ENCODE measurements at regions not wholly inside any gene's neighbourhood (a gene's known extent, or its start where the extent isn't known, plus 50 kb on each side); places are given as distances from the start of the nearest gene placed in this dataset.

- ChIA-PET CTCF (interaction anchor here (1.3 kb wide), 1 partner anchor 71 kb away, joined by 4 read pairs; no protein-coding TSS in a partner anchor), POLR2A (interaction anchor here (0.6 kb wide), 1 partner anchor 52 kb away, joined by 3 read pairs; no protein-coding TSS in a partner anchor)
- DNase-seq (ENCODE audit: extremely low spot score) = no peak
- no peak for TF ChIP-seq CTCF (IDR thresholded peaks at IDR 0.05; ENCODE audit: control extremely low read depth, extremely low read depth, low read depth, missing control alignments)
Observed at GRCh38 chr6:87779542-87779941, 77.5 kb upstream of the AKIRIN2 start.

- no peak for DNase-seq (ENCODE audit: extremely low spot score)
- CTCF ChIA-PET = interaction anchor here (0.7 to 2.8 kb wide), 8 partner anchors 10 to 827 kb away, joined by 3 to 18 read pairs (median 3); no protein-coding TSS in a partner anchor
- POLR2A ChIA-PET = no interaction called here
- TF ChIP-seq CTCF (IDR thresholded peaks at IDR 0.05; ENCODE audit: control extremely low read depth, extremely low read depth, low read depth, missing control alignments) = no peak
Observed at GRCh38 chr6:87772597-87773530, 70.8 kb upstream of the AKIRIN2 start.

- no peak for TF ChIP-seq CTCF (IDR thresholded peaks at IDR 0.05; ENCODE audit: control extremely low read depth, extremely low read depth, low read depth, missing control alignments)
- ChIA-PET POLR2A (no interaction called here), CTCF (no interaction called here)
- no peak for DNase-seq (ENCODE audit: extremely low spot score)
Observed at GRCh38 chr6:87767478-87767877, 65.4 kb upstream of the AKIRIN2 start.

- ChIA-PET CTCF (interaction anchor here (1.1 kb wide), 1 partner anchor 49 kb away, joined by 3 read pairs; no protein-coding TSS in a partner anchor), POLR2A (interaction anchor here (0.6 kb wide), 1 partner anchor 79 kb away, joined by 3 read pairs; no protein-coding TSS in a partner anchor)
- TF ChIP-seq CTCF (IDR thresholded peaks at IDR 0.05; ENCODE audit: control extremely low read depth, extremely low read depth, low read depth, missing control alignments) = no peak
- DNase-seq (ENCODE audit: extremely low spot score) = no peak
Observed at GRCh38 chr6:87766211-87766610, 64.2 kb upstream of the AKIRIN2 start.

- ChIA-PET POLR2A (interaction anchor here (0.7 kb wide), 1 partner anchor 170 kb away, joined by 3 read pairs; no protein-coding TSS in a partner anchor), CTCF (interaction anchor here (0.8 to 1.5 kb wide), 2 partner anchors 22 to 35 kb away, joined by 3 read pairs; no protein-coding TSS in a partner anchor)
- no peak for TF ChIP-seq CTCF (IDR thresholded peaks at IDR 0.05; ENCODE audit: control extremely low read depth, extremely low read depth, low read depth, missing control alignments)
- no peak for DNase-seq (ENCODE audit: extremely low spot score)
Observed at GRCh38 chr6:87763901-87764300, 61.9 kb upstream of the AKIRIN2 start.

- no peak for DNase-seq (ENCODE audit: extremely low spot score)
- no peak for TF ChIP-seq CTCF (IDR thresholded peaks at IDR 0.05; ENCODE audit: control extremely low read depth, extremely low read depth, low read depth, missing control alignments)
- CTCF ChIA-PET = interaction anchor here (1.5 kb wide), 1 partner anchor 21 kb away, joined by 3 read pairs; no protein-coding TSS in a partner anchor
- POLR2A ChIA-PET = no interaction called here
Observed at GRCh38 chr6:87763276-87763675, 61.2 kb upstream of the AKIRIN2 start.

Measured in GM10248 (cell line).